Activated naive CD8-positive, alpha-beta T cell treated with anti-CD3 and anti-CD28 coated beads for 36 hours (primary cell): ENCODE measurements at regions not wholly inside any gene's neighbourhood (a gene's known extent, or its start where the extent isn't known, plus 50 kb on each side); places are given as distances from the start of the nearest gene placed in this dataset.

Source experiments
- DNase-seq: peaks from one replicate; pipeline ENCODE4 v3.0.0; 2021
- H3K27ac Mint-ChIP-seq: one replicate; pipeline ENCODE4 v1.8.0; 2022; ENCODE audit warnings: mild to moderate bottlenecking, moderate library complexity, mixed read lengths
- H3K27me3 Mint-ChIP-seq: one replicate; pipeline ENCODE4 v1.8.0; 2022; ENCODE audit warnings: mild to moderate bottlenecking, mixed read lengths
- H3K36me3 Mint-ChIP-seq: one replicate; pipeline ENCODE4 v1.8.0; 2021; ENCODE audit warnings: mild to moderate bottlenecking, mixed read lengths
- H3K4me1 Mint-ChIP-seq: one replicate; pipeline ENCODE4 v1.8.0; 2021; ENCODE audit warnings: mixed read lengths
- H3K4me3 Mint-ChIP-seq: one replicate; pipeline ENCODE4 v1.8.0; 2022; ENCODE audit warnings: mild to moderate bottlenecking, moderate library complexity, mixed read lengths
- H3K9me3 Mint-ChIP-seq: one replicate; pipeline ENCODE4 v1.8.0; 2022; ENCODE audit warnings: mixed read lengths

GRCh38 chr3:184637705-184638104, 74.2 kb downstream of the MAGEF1 start:
- Mint-ChIP-seq H3K4me1 (peaks cover 2% of the 10 kb centered on the region), H3K27me3 (no peaks in the 10 kb centered on the region)
- DNase-seq, result no peak

DNA sequence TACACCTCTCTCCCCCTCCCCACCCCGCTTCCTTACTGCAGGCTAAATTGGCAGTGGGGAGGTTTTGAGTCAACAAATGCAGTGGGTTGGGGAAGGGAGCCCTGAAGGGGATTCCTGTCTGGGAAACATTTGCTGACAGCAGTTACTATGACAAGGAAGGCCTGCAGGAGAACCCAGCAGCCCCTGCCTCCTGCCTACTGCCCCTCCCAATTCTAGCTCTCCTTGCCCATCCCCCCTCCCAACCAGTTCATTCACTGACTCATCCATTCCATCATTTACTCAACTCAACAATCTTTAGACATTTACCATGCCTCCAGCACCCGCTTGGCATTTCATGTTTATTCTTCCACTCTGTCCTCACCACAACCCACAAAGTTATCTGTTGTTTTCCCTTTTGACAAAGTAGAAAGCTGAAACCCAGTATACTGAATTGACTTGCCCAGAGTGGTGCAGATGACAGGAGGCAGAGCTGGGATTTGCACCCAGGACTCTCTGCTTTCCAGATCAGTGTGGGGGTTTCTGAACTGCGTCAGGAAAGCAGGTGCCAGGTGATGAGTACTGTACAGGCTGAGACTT, 75.0 kb downstream of the MAGEF1 start:
- Mint-ChIP-seq H3K36me3 (no peaks in the 10 kb centered on the region), H3K27me3 (no peaks in the 10 kb centered on the region), H3K9me3 (no peaks in the 10 kb centered on the region), H3K4me1 (peaks cover 2% of the 10 kb centered on the region), H3K27ac (no peak overlapping the region), H3K4me3 (no peak overlapping the region)
- peak; percentile 56 for DNase-seq

More at GRCh38 chr3:184637705-184638104, 74.2 kb downstream of the MAGEF1 start:
- Mint-ChIP-seq H3K4me3 (no peak overlapping the region), H3K9me3 (no peaks in the 10 kb centered on the region), H3K36me3 (no peaks in the 10 kb centered on the region), H3K27ac (no peak overlapping the region)

DNA sequence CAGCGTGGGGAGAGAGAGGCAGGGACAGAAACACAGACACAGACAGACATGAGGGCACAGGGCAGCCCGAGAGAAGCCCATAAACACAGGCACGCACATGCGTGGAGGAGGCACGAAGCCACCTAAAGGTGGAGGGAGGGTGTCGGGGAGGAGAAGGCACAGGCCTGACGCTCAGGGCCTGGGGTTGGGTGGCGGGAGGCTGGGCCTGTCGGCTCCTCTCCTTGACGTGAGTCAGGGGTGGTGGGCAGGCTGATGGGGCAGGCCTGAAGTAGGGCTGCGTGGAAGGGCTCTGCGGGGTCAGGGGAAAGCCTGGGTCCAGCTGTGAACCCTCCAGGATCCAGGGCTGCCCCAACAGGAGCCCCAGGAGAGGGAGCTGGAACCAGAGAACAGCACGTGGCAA, 74.2 kb downstream of the EPHB3 start:
- Mint-ChIP-seq H3K4me3 (no peak overlapping the region), H3K4me1 (peaks cover 2% of the 10 kb centered on the region), H3K9me3 (no peaks in the 10 kb centered on the region), H3K27me3 (no peaks in the 10 kb centered on the region), H3K36me3 (no peaks in the 10 kb centered on the region), H3K27ac (peak overlapping the region; percentile 0)
- DNase-seq, result no peak

GRCh38 chr3:184635126-184635525, 73.5 kb downstream of the EPHB3 start:
- no peaks in the 10 kb centered on the region for H3K36me3 Mint-ChIP-seq
- H3K9me3 Mint-ChIP-seq, result no peaks in the 10 kb centered on the region
- no peak overlapping the region for H3K4me3 Mint-ChIP-seq
- peaks cover 2% of the 10 kb centered on the region for H3K4me1 Mint-ChIP-seq
- H3K27me3 Mint-ChIP-seq, result no peaks in the 10 kb centered on the region
- H3K27ac Mint-ChIP-seq, result peak overlapping the region; percentile 0
- DNase-seq, result no peak

DNA sequence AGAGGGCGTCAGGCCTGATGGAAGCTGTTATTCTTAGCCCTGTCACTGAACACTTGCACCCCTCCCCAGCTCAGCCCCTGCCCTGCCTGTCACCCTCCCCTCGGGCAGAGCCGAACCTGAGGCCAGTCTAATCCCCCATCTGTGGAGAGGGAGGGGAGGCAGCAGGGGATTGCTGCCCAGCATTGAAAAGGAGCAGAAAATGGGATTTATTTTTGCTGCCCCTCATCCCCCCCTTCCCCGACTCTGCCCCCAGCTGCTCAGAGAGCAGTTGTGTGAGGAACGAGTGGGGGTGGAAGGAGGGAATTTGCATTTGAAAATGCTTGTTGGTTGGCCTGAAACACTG, 71.6 kb downstream of the EPHB3 start:
- no peaks in the 10 kb centered on the region for H3K9me3 Mint-ChIP-seq
- no peak overlapping the region for H3K27ac Mint-ChIP-seq
- DNase-seq, result no peak
- no peaks in the 10 kb centered on the region for H3K27me3 Mint-ChIP-seq
- H3K4me3 Mint-ChIP-seq, result no peak overlapping the region
- no peaks in the 10 kb centered on the region for H3K36me3 Mint-ChIP-seq
- H3K4me1 Mint-ChIP-seq, result peaks cover 2% of the 10 kb centered on the region

GRCh38 chr3:184632551-184633236, 71.1 kb downstream of the EPHB3 start:
- peaks cover 2% of the 10 kb centered on the region for H3K4me1 Mint-ChIP-seq
- H3K4me3 Mint-ChIP-seq, result no peak overlapping the region
- H3K27ac Mint-ChIP-seq, result no peak overlapping the region
- DNase-seq, result no peak
- H3K27me3 Mint-ChIP-seq, result no peaks in the 10 kb centered on the region
- no peaks in the 10 kb centered on the region for H3K36me3 Mint-ChIP-seq
- H3K9me3 Mint-ChIP-seq, result no peaks in the 10 kb centered on the region
